Endometrium (tissue), 2 donors: ENCODE measurements at regions not wholly inside any gene's neighbourhood (a gene's known extent, or its start where the extent isn't known, plus 50 kb on each side); places are given as distances from the start of the nearest gene placed in this dataset.
"Not testable (repeated sequence)": the region's sequence is repeated elsewhere in the genome, so short reads cannot be mapped to it uniquely, and the experiment has no call there.

Experiments
- FAIRE-seq: peaks from 2 replicates; lab custom pipeline; 2012; peaks lifted over from hg19 to GRCh38; lab: Jason Lieb, UNC
- donor health status: control.
- donor health status: control.

- FAIRE-seq: no peak
Observed at GRCh38 chr16:58958749-58959148, 224.6 kb upstream of the GOT2 start.

GRCh38 chr16:58948244-58948643 is 214.1 kb upstream of the GOT2 start:
- FAIRE-seq: no peak

- no peak for FAIRE-seq
Observed at GRCh38 chr16:58940609-58941008, 206.5 kb upstream of the GOT2 start.

- no peak for FAIRE-seq
Observed at GRCh38 chr16:58938811-58939210, 204.7 kb upstream of the GOT2 start.

DNA sequence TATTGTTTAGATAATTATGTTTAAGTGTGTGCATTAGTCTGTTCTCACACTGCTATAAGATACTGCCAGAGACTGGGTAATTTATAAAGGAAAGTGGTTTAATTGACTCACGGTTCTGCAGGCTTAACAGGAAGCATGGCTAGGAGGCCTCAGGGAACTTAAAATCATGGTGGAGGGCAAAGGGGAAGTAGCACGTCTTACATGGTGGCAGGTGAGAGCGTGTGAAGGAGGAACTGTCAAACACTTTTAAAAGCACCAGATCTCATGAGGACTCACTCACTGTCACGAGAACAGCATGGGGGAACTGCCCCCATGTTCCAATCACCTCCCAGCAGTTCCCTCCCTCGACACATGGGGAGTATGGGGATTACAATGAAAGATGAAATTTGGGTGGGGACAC is 203.5 kb upstream of the GOT2 start:
- no peak for FAIRE-seq

DNA sequence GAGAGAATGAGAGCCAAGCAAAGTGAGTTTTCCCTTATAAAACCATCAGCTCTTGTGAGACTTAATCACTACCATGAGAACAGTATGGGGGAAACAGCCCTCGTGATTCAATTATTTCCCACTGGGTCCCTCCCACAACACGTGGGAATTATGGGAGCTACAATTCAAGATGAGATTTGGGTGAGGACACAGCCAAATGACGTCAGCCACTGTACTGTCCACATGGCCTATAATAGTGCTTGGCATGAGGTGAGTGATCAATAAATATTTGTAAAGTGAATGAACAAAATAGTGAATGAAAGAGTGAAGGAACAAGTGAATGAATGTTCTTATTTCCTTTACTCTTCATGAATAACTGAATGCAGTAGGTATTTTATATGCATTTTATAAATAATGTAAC is 199.1 kb upstream of the GOT2 start:
- FAIRE-seq: no peak

GRCh38 chr16:58931436-58931835 is 197.3 kb upstream of the GOT2 start:
- no peak for FAIRE-seq

GRCh38 chr16:58923094-58923493 is 189.0 kb upstream of the GOT2 start:
- no peak for FAIRE-seq

DNA sequence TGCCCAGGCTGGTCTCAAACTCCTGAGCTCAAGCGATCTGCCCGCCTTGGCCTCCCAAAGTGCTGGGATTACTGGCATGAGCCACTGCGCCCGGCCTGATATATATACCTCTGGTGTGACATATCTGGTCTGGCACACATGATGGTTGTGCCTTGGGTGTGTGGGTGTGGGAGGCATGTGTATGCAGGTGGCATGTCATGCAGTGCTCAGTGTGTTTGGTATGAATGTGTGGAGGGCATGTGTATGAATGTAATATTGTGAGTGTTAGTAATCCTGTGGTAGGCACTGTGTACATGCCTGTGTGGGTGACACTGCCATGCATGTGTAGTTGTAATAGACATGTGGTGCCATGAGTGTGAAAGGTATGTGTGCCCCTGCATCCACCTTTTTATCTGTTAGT is 179.3 kb upstream of the GOT2 start:
- no peak for FAIRE-seq

DNA sequence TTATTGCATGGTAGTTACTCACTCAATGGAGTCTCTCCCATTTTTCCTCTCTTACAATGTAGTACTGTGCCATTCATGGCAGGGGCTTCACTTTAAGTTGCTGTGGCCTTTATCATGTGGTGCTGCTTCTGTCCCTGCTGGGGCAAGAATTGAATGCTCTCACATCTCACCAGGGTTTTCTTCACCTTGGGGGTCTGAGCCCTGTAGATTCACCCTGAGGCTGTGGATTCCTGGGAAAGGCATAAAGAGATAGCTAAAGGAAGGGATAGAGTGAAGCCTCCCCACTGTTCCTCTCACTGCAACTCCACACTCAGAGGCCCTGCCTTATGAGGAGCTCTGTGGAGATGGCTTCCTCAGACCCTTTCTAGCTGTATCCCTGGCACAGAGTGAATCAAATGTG is 178.5 kb upstream of the GOT2 start:
- FAIRE-seq: no peak

- no peak for FAIRE-seq
Observed at GRCh38 chr16:58906981-58907715, 173.0 kb upstream of the GOT2 start.

GRCh38 chr16:58904291-58904690 is 170.2 kb upstream of the GOT2 start:
- FAIRE-seq: no peak

DNA sequence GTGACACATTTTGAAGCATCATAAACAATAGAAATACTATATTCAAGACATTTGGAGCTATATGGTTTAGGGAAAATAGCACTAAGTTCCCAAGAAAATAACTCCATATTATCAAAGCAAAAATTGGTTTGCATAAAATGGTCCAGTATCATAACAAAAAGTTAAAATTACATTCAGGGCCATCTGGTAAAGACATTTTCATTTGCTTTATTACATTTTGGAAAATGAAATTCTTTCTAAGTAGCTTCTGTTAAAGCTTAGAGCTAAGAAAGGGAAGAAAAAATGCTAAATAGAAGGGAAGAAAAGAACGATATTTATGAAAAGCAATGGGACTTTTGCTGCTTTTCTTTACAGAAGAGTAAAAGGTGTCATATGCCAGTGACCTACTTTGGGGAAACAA is 155.4 kb upstream of the GOT2 start:
- no peak for FAIRE-seq

DNA sequence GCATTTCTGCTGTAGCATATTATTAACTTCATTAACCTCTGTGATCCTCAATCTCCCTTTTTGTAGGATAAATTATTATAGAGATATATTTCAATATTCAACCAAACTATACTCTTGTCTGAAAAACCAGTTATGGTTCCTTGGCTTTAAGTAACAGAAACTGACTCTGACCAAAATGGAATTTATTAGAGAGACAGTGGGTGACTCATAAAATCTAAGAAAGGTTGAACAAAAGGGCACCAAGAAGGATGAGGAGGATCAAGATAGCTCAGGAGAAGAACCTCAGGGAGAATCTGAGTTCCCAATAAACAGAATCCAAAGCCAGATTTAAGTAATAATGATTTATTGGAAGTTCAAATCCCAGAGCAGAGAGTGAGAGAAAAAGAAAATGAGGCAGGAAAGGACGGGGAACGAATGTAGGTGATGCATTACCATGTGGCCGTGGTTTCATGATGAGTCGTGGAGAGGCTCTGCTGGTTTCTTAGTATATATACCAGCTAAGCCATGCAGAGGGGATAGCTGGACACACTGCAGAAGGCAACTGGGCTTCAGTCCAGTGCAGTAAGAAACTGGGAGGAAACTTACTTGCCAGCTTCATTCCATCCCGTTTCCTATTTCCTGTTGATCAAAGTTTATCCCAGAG is 151.5 kb upstream of the GOT2 start:
- no peak for FAIRE-seq

GRCh38 chr16:58884141-58884540 is 150.0 kb upstream of the GOT2 start:
- FAIRE-seq: no peak

GRCh38 chr16:58883131-58883530 is 149.0 kb upstream of the GOT2 start:
- FAIRE-seq: no peak

GRCh38 chr16:58882292-58882691 is 148.2 kb upstream of the GOT2 start:
- FAIRE-seq: no peak

- FAIRE-seq: not testable (repeated sequence)
Observed at GRCh38 chr16:58878641-58879040, 144.5 kb upstream of the GOT2 start.

- FAIRE-seq: no peak
Observed at GRCh38 chr16:58866935-58867334, 132.8 kb upstream of the GOT2 start.

GRCh38 chr16:58863761-58864160 is 129.6 kb upstream of the GOT2 start:
- FAIRE-seq: no peak

GRCh38 chr16:58863042-58863441 is 128.9 kb upstream of the GOT2 start:
- no peak for FAIRE-seq

- FAIRE-seq: no peak
Observed at GRCh38 chr16:58862334-58863021, 128.4 kb upstream of the GOT2 start.

DNA sequence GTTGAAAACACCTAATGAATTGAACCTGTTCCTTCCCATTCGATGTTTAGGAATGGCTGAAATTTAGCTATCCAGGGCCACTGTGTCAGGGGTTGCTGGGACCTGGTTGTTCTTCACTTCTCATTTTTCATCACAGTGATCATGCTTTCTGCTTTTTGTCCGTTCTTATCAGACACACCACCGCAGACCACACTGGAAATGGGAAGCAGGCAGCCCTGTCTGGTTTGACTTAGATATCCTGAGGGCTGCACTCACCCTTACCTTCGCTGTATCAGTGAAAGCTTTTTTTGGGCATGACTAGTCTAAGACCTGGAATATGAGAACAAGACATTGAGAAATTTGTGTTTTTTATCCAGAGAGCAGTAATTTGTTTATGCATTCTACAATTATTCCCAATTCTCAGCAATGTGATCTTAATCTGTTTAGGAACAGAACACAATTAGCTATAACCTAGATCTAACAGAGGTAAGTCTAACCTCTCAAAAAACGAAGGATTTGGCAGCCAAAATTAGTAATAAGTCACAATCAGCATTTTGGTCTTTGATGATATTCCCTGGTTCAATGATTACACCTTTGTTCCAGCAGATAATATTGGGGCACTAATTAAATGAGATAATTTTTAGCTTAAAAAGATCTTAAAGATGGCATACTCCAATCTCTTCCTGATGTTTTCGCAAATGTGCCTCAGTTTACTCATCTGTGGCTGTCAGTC is 126.0 kb upstream of the GOT2 start:
- no peak for FAIRE-seq
